B cell (primary cell): ENCODE measurements at regions not wholly inside any gene's neighbourhood (a gene's known extent, or its start where the extent isn't known, plus 50 kb on each side); places are given as distances from the start of the nearest gene placed in this dataset.

Experiments used
- ATAC-seq: fragments of 200-7000 bp; cut with Tn5 transposase; one replicate; pipeline ENCODE4 v1.10.0; 2021; ENCODE audit warnings: low read depth, mild to moderate bottlenecking, moderate number of reproducible peaks, moderate library complexity
- CTCF ChIA-PET: fragments of 350-600 bp; sonication (Branson Sonifier 250); formaldehyde crosslinking; loops from one replicate; lab custom pipeline; 2021; ENCODE audit warnings: antibody characterized with exemption, inconsistent platforms; lab: Charles Lee
- POLR2A ChIA-PET: fragments of 350-600 bp; sonication (Branson Sonifier 250); formaldehyde crosslinking; loops from one replicate; lab custom pipeline; 2021; ENCODE audit warnings: antibody characterized with exemption; lab: Charles Lee
- DNase-seq: peaks from one replicate; pipeline ENCODE4 v3.0.0; 2013
- H2AFZ ChIP-seq: 2 replicates; pipeline ENCODE4 v1.6.1; 2012; ENCODE audit warnings: mild to moderate bottlenecking, low read depth, low read length; ENCODE audit not compliant: insufficient read depth, poor library complexity, severe bottlenecking
- H3K27ac ChIP-seq, 2 donors: 1 replicate in 1 of 2; 2 replicates in 1 of 2; pipeline ENCODE4 v1.5.1; 2012 to 2013; ENCODE audit warnings: low read length in 2 of 2, mild to moderate bottlenecking in 2 of 2, moderate library complexity in 1 of 2
- H3K27me3 ChIP-seq, 4 experiments: fragments of 200-600 bp in 1 of 4; sonication (generic) in 1 of 4; replicated peaks in 1 of 4; 1 replicate in 2 of 4; 2 replicates in 2 of 4; pipeline versions ENCODE4 v1.6.1 to v1.7.0; 2013 to 2016; ENCODE audit warnings: low read length in 3 of 4, mild to moderate bottlenecking in 2 of 4, mixed read lengths in 1 of 4, moderate library complexity in 1 of 4; ENCODE audit not compliant: insufficient read depth in 4 of 4, control insufficient read depth in 3 of 4; ENCODE audit errors: control extremely low read depth in 1 of 4
- H3K36me3 ChIP-seq, 2 experiments: replicated peaks in 1 of 2; 1 replicate in 1 of 2; 2 replicates in 1 of 2; pipeline versions ENCODE4 v1.6.1 to v1.7.1; 2013; ENCODE audit warnings: low read length in 1 of 2; ENCODE audit not compliant: insufficient read depth in 2 of 2, control insufficient read depth in 1 of 2; ENCODE audit errors: control extremely low read depth in 1 of 2, extremely low read depth in 1 of 2
- H3K4me1 ChIP-seq, 2 donors: fragments of 200-600 bp in 1 of 2; sonication (generic) in 1 of 2; 1 replicate in 1 of 2; 2 replicates in 1 of 2; pipeline versions ENCODE4 v1.5.1 to v1.6.1; 2013 to 2017; ENCODE audit warnings: low read length in 2 of 2; ENCODE audit not compliant: control insufficient read depth in 2 of 2, insufficient read depth in 2 of 2
- H3K4me2 ChIP-seq: replicated peaks from 2 replicates; pipeline ENCODE3; 2012; ENCODE audit warnings: mild to moderate bottlenecking, low read depth, low read length; ENCODE audit not compliant: poor library complexity, severe bottlenecking
- H3K4me3 ChIP-seq, 5 experiments: fragments of 200-600 bp in 1 of 5; sonication (generic) in 1 of 5; 1 replicate in 3 of 5; 2 replicates in 2 of 5; pipeline versions ENCODE4 v1.5.1 to v1.7.0; 2011 to 2016; ENCODE audit warnings: low read length in 4 of 5, mild to moderate bottlenecking in 4 of 5, low read depth in 2 of 5, control low read depth in 1 of 5, moderate library complexity in 1 of 5; ENCODE audit not compliant: insufficient read depth in 1 of 5; ENCODE audit errors: control extremely low read depth in 1 of 5, extremely low read depth in 1 of 5
- H3K79me2 ChIP-seq: fragments of 200-600 bp; sonication (generic); one replicate; pipeline ENCODE4 v1.6.0; 2016; ENCODE audit warnings: low read length; ENCODE audit not compliant: control insufficient read depth, insufficient read depth
- H3K9ac ChIP-seq: fragments of 200-600 bp; sonication (generic); 2 replicates; pipeline ENCODE4 v1.6.1; 2017; ENCODE audit warnings: mild to moderate bottlenecking, low read length, moderate library complexity
- H3K9me3 ChIP-seq, 3 donors: one replicate each; pipeline versions ENCODE4 v1.6.1 to v1.7.1; 2013; ENCODE audit warnings: low read length in 2 of 3; ENCODE audit not compliant: control insufficient read depth in 2 of 3, insufficient read depth in 1 of 3; ENCODE audit errors: control extremely low read depth in 1 of 3
- H4K20me1 ChIP-seq: 2 replicates; pipeline ENCODE4 v1.6.0; 2012; ENCODE audit warnings: mild to moderate bottlenecking, low read length; ENCODE audit not compliant: insufficient read depth, control insufficient read depth, poor library complexity, severe bottlenecking
- H3K27ac Mint-ChIP-seq: one replicate; pipeline ENCODE4 v1.8.0; 2021; ENCODE audit warnings: mixed read lengths
- H3K27me3 Mint-ChIP-seq: one replicate; pipeline ENCODE4 v1.8.0; 2021; ENCODE audit warnings: mixed read lengths
- H3K4me1 Mint-ChIP-seq: one replicate; pipeline ENCODE4 v1.8.0; 2021; ENCODE audit warnings: mixed read lengths
- H3K4me3 Mint-ChIP-seq: one replicate; pipeline ENCODE4 v1.8.0; 2021; ENCODE audit warnings: mixed read lengths
- H3K9me3 Mint-ChIP-seq: one replicate; pipeline ENCODE4 v1.8.0; 2022; ENCODE audit warnings: mixed read lengths; ENCODE audit not compliant: insufficient read depth
- CTCF ChIP-seq: fragments of 200-600 bp; IDR thresholded peaks from one replicate; pipeline ENCODE4 v1.8.0; 2022; ENCODE audit warnings: antibody characterized with exemption, mild to moderate bottlenecking
- EZH2 ChIP-seq: IDR thresholded peaks from 2 replicates; pipeline ENCODE4 v1.6.1; 2012; ENCODE audit warnings: borderline replicate concordance, low read depth, mild to moderate bottlenecking, moderate library complexity, low read length; ENCODE audit not compliant: insufficient read depth, poor library complexity, severe bottlenecking
- WGBS: methylation state at CpG from one replicate; pipeline ENCODE4 v1.1.5; 2013; ENCODE audit warnings: missing lambda C conversion rate; ENCODE audit not compliant: insufficient coverage; 5-methylcytosine and 5-hydroxymethylcytosine counted together
- intact Hi-C: fragments of 100-400 bp; cut with micrococcal nuclease; formaldehyde crosslinking; loops from one replicate; pipeline ENCODE4 v1.10.0; 2022

GRCh38 chr6:67976486-67976885 is 658.6 kb upstream of the ADGRB3 start:
- no peaks in the 10 kb centered on the region for H3K4me1 Mint-ChIP-seq
- CTCF ChIA-PET, result no interaction called here

GRCh38 chr6:67974931-67975330 is 660.2 kb upstream of the ADGRB3 start:
- Histone ChIP-seq H2AFZ (no peak overlapping the region), H3K36me3 (no peaks in the 10 kb centered on the region), H3K9ac (no peak overlapping the region), H3K9me3 (no peaks in the 10 kb centered on the region), H4K20me1 (no peaks in the 10 kb centered on the region), H3K4me3 (no peak overlapping the region), H3K27me3 (no peaks in the 10 kb centered on the region), H3K27ac (no peak overlapping the region), H3K4me2 (no peak overlapping the region), H3K4me1 (no peaks in the 10 kb centered on the region), H3K79me2 (no peaks in the 10 kb centered on the region)
- CTCF ChIA-PET, result no interaction called here
- DNase-seq (no peak), ATAC-seq (no peak)
- H3K27me3 Mint-ChIP-seq, result no peaks in the 10 kb centered on the region
- TF ChIP-seq EZH2, result no peak
- TF ChIP-seq CTCF, result no peak
- H3K4me3 Mint-ChIP-seq, result no peak overlapping the region
- POLR2A ChIA-PET, result no interaction called here
- no peak overlapping the region for H3K27ac Mint-ChIP-seq
- H3K9me3 Mint-ChIP-seq, result peaks cover 2% of the 10 kb centered on the region
- intact Hi-C loops, result no loop called here
- no peaks in the 10 kb centered on the region for H3K4me1 Mint-ChIP-seq

More at GRCh38 chr6:67976486-67976885, 658.6 kb upstream of the ADGRB3 start:
- no CpG with 5 or more reads among the region's 2 CpGs for WGBS
- no peak overlapping the region for H2AFZ ChIP-seq
- no peaks in the 10 kb centered on the region for H3K27me3 ChIP-seq
- no peak overlapping the region for H3K27ac ChIP-seq
- H3K9ac ChIP-seq, result no peak overlapping the region
- H3K36me3 ChIP-seq, result no peaks in the 10 kb centered on the region
- POLR2A ChIA-PET, result no interaction called here
- TF ChIP-seq CTCF, result no peak
- no peak for TF ChIP-seq EZH2
- no peaks in the 10 kb centered on the region for H3K79me2 ChIP-seq
- no peaks in the 10 kb centered on the region for H3K27me3 Mint-ChIP-seq
- H3K9me3 Mint-ChIP-seq, result peaks cover 2% of the 10 kb centered on the region
- peaks cover 0 to 1% (median 0%) of the 10 kb centered on the region in 3 donors for H3K9me3 ChIP-seq
- no peak overlapping the region for H3K27ac Mint-ChIP-seq
- H3K4me3 Mint-ChIP-seq, result no peak overlapping the region
- DNase-seq (no peak), ATAC-seq (no peak)
- H3K4me1 ChIP-seq, result no peaks in the 10 kb centered on the region
- intact Hi-C loops, result no loop called here
- H3K4me2 ChIP-seq, result no peak overlapping the region
- H3K4me3 ChIP-seq, result no peak overlapping the region
- H4K20me1 ChIP-seq, result no peaks in the 10 kb centered on the region
